ENCODE measurements at regions not wholly inside any gene's neighbourhood (a gene's known extent, or its start where the extent isn't known, plus 50 kb on each side); places are given as distances from the start of the nearest gene placed in this dataset.
A peak's percentile ranks its signal among the peaks of the same experiment; 100 is the strongest.

DNA sequence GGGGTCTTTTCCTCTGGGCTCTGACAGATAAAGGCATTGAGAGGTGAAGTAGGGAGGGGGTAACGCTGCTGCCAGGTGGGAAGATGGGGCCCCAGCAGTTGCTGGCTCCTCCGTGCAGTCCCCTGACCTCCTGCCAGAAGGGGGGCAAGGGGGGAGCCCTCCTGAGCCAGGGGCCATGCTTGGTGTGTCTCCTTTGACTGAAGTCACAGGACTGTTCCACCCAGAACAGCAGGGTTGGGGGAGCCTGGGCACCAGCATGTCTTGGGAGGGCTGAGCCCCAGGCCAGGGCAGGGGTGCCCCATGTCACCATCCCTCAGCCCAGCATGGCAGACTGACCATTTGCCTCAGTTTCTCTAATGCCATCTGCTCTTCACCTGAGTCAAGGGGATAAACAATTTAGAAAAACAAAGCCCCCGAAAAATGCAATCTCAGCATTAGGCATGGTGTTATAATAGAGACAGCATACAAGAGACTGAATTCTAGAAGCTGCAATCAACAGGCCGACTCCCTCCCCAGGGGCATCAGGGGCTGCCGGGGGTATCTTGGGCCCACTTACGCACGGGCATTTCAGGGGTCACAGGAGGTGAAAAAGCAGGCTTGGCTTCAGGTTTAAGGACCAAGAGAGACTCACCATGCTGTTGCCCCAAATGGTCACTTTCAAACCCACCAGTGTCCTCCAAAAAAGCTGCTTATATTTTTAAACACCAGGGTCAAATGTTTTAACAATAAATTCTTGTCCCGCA, 108.6 kb upstream of the GPR26 start:
- no peak for DNase-seq (ENCODE audit: low read depth)

DNA sequence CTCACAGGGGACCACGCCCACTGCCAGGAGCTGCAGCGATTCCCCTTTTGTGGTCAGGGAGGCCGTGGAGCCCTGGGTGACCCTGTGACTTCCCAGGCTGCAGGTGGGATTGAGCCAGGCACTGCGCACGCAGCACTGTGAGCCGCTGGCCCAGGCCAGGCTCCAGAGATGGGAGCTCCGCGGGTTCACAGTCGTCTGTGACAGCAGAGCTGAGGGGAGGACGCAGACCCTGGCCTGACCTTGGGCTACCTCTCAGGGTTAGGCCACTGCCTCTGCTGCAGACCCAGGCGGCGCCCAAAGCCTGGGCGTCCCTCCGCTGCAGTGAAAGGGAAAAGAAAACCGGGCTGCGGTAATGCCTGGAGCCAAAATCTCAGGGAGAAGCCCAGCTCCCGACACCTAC, 107.5 kb upstream of the GPR26 start:
- no peak for DNase-seq (ENCODE audit: low read depth)

- DNase-seq (ENCODE audit: low read depth), result peak; percentile 49
These were observed 106.9 kb upstream of the GPR26 start for GRCh38 chr10:123559066-123559822.

GRCh38 chr10:123559823-123560092, 106.4 kb upstream of the GPR26 start:
- no peak for DNase-seq (ENCODE audit: low read depth)

GRCh38 chr10:123560301-123561140, 105.6 kb upstream of the GPR26 start:
- no peak for DNase-seq (ENCODE audit: low read depth)

DNA sequence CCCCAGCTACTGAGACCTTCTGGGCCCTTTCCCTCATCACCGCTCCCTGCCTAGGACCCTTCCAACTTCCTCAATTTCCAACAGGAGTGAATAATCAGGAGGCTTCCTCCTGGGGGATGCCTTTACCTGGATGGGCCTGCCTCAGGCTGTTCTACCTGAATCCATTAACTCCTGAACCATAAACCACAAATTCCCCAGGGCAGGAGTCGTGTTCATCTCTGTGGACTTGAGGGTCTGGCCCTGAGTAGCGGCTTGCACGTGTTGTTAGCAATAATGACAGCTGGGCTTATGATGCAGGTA, 105.1 kb upstream of the GPR26 start:
- no peak for DNase-seq (ENCODE audit: low read depth)

DNA sequence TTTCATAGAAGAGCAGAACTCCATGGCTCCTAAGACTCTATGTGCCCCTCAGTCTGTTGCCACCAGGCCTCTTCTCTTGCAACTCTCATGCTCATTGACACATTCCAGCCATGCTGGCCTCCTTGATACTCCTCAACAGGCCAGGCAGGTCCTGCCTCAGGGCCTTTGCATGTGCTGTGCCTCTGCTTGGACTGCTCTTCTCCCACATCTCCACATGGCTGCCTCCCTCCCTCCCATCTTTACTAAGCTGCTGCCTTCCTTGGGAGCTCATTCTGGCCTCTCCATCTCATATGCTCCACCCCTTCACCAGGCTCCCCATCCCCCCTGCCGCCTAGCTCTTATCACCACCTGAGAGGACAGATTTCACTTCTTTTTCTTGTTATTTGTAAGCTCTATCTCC, 103.8 kb upstream of the GPR26 start:
- no peak for DNase-seq (ENCODE audit: low read depth)

DNA sequence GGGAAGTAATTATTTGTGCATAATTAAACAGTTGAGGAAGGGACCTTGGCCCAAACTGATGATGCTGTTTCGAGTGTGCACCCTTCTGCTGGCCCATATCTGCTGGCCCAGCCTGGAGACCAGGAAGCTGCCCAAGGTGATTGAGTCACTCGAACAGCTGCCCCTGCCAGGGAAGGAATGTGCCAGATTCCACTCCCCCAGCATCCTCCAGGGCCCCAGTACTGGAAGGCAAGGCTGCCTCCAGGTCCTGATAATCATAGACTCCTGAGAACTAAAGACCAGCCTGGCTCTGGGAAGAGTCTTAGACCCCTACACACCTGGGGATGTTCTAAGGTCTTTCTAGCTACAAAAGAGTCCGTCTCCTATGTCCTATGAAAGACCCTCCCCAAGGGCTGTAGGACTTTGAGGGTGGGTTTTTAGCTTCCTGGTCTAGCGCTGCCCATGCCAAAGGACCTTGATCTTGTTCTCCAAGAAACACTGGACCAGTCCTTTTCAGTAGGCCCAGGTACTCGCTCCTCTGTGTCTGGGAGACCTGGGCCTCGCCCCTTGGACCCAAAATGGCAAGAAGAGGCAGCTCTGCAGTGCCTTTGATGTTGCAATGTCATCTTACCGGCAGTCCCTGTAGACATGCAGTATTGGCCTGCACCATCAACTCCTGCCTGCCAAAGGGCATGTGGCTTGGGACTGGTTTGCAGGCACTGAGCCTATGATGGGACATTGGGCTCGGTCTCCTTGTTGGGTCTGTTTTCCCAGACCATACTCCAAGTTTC, 103.2 kb upstream of the GPR26 start:
- no peak for DNase-seq (ENCODE audit: low read depth)

DNA sequence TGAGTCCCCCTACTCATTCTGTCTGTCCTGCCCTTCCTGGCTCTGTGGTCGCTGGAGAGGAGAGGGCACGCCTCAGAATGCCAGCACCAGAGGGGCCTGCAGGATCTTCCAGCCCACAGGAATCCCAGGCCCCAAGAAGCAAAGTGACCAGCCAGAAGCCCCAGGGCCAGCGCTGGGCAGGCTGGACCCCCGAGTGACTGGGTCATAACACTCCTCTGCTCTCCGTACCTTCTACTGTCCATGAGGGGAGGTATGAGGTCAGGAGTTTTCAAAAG, 102.6 kb upstream of the GPR26 start:
- no peak for DNase-seq (ENCODE audit: low read depth)

DNA sequence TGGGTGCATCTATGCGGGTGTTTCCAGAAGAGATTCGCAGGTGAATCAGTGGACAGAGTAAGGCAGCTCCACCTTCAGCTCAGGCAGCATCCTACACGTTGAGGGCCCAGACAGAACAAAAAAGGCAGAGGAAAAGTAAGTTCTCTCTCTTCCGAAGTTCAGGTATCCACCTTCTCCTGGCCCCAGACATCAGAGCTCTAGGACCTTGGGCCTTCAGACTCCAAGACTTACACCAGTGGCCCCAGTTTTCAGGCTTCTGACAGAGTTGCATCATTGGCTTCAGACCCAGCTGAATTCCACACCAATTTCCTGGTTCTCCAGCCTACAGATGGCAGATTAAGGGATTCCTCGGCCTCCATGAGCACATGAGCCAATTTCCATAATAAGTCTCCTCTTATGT, 102.2 kb upstream of the GPR26 start:
- DNase-seq (ENCODE audit: low read depth), result no peak

DNA sequence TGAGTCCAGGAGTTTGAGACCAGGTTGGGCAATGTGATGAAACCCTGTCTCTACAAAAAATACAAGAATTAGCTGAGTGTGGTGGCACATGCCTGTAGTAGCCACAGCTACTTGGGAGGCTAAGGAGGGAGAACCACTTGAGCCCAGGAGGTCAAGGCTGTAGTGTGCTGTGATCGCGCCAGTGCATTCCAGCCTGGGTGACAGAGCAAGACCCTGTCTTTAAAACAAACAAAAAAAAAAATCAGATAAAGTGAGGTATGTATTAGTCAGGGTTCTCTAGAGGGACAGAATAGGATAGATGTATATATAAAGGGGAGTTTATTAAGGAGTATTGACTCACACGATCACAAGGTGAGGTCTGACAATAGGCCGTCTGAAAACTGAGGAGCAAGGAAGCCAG, 101.5 kb upstream of the GPR26 start:
- DNase-seq (ENCODE audit: low read depth), result no peak

GRCh38 chr10:123565691-123566660, 100.2 kb upstream of the GPR26 start:
- no peak for DNase-seq (ENCODE audit: low read depth)

GRCh38 chr10:123567984-123568739, 98.0 kb upstream of the GPR26 start:
- DNase-seq (ENCODE audit: low read depth), result no peak

GRCh38 chr10:123568751-123569150, 97.4 kb upstream of the GPR26 start:
- DNase-seq (ENCODE audit: low read depth), result no peak

- no peak for DNase-seq (ENCODE audit: low read depth)
These were observed 96.6 kb upstream of the GPR26 start for GRCh38 chr10:123569436-123570035.

- DNase-seq (ENCODE audit: low read depth), result no peak
These were observed 95.9 kb upstream of the GPR26 start for GRCh38 chr10:123570051-123570897.

DNA sequence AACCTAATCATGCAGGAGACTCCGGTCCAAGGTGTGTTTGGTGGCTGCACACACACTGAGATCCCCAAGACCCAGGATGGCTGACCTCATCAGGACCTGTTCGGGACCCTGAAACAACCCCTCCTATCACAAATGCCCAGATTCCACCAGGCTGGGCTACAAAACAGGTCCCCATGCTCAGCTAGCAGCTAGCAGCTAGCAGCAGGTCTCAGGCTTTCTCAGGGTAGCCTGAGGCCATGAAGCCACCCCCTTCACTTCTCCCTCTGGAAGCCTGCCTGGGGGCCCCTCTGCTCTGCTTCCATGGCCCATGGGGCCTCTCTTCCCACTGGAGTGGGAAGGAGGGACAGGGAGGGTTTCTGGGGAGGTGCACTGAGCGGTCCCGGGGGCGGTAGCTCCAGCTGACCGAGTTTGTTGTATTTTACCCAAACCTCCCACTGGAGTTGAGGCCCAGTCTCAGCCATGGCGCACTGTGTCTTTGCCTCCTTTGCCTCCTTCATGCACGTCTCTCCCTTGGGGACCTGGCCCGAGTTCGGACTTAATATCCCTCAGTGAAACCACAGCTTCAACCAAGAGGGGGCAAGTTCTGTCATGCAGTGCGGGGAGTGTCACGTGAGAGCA, 95.1 kb upstream of the GPR26 start:
- DNase-seq (ENCODE audit: low read depth), result no peak

DNA sequence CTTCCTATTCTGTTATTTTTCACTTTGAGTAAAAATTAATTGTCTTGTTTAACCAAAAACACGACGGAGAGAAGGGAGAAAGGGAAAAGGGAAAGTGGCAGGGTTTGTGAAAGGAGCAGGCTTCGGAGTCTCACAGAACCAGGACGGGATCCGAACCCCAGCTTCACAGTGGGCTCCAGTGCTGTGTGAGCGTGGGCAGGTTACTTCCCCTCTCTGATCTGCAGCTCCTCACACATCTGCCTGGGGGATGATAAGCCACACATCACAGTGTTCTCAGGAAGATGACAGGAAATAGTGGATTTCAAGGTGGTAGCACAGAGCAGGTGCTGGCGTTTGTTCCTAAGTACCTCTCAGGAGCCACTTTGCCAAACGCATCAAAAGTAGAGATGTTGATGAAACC, 94.2 kb upstream of the GPR26 start:
- no peak for DNase-seq (ENCODE audit: low read depth)

Measured in stimulated activated CD4-positive, alpha-beta T cell treated with anti-CD3 and anti-CD28 coated beads, Interleukin-2, amount 100 ng/mL, for 4 hours (primary cell).